Spleen (tissue), 11 donors: ENCODE measurements at regions not wholly inside any gene's neighbourhood (a gene's known extent, or its start where the extent isn't known, plus 50 kb on each side); places are given as distances from the start of the nearest gene placed in this dataset.
"Not testable (repeated sequence)": the region's sequence is repeated elsewhere in the genome, so short reads cannot be mapped to it uniquely, and the experiment has no call there.

Source experiments
- DNase-seq: peaks from one replicate; pipeline ENCODE4 v3.0.0-alpha.2; 2020
- H3K27ac ChIP-seq, 8 donors: fragments of 200-600 bp; sonication (generic) in 7 of 8; 1 replicate in 4 of 8; 2 replicates in 4 of 8; pipeline versions ENCODE4 v1.5.0 to v1.8.0; 2016 to 2021; ENCODE audit warnings: inconsistent platforms in 4 of 8, mild to moderate bottlenecking in 4 of 8, moderate library complexity in 1 of 8
- H3K27me3 ChIP-seq, 7 donors: fragments of 200-600 bp; sonication (generic) in 6 of 7; replicated peaks in 1 of 7; 1 replicate in 4 of 7; 2 replicates in 3 of 7; pipeline versions ENCODE4 v1.5.0 to v1.8.0; 2016 to 2021; ENCODE audit warnings: inconsistent platforms in 3 of 7, mild to moderate bottlenecking in 1 of 7
- H3K36me3 ChIP-seq, 6 donors: fragments of 200-600 bp; sonication (generic) in 5 of 6; 1 replicate in 4 of 6; 2 replicates in 2 of 6; pipeline versions ENCODE4 v1.5.0 to v1.8.0; 2016 to 2021; ENCODE audit warnings: inconsistent platforms in 2 of 6
- H3K4me1 ChIP-seq, 6 donors: fragments of 200-600 bp; sonication (generic) in 5 of 6; 1 replicate in 3 of 6; 2 replicates in 3 of 6; pipeline versions ENCODE4 v1.5.0 to v1.8.0; 2016 to 2021; ENCODE audit warnings: inconsistent platforms in 3 of 6
- H3K4me3 ChIP-seq, 8 donors: fragments of 200-600 bp; sonication (generic) in 7 of 8; 1 replicate in 4 of 8; 2 replicates in 4 of 8; pipeline versions ENCODE4 v1.5.0 to v1.8.0; 2016 to 2021; ENCODE audit warnings: inconsistent platforms in 4 of 8, mild to moderate bottlenecking in 4 of 8, moderate library complexity in 2 of 8
- H3K9me3 ChIP-seq, 8 donors: fragments of 200-600 bp; sonication (generic) in 7 of 8; 1 replicate in 4 of 8; 2 replicates in 4 of 8; pipeline versions ENCODE4 v1.5.0 to v1.8.0; 2016 to 2021; ENCODE audit warnings: inconsistent platforms in 4 of 8
- CTCF ChIP-seq, 11 experiments: fragments of 200-600 bp in 7 of 11; fragments of 450-650 bp in 4 of 11; sonication (generic) in 4 of 11; IDR thresholded peaks in 8 of 11; conservative IDR thresholded peaks in 3 of 11; 1 replicate in 7 of 11; 2 replicates in 4 of 11; pipeline versions ENCODE4 v1.4.0 to v1.8.0; 2016 to 2021; ENCODE audit warnings: antibody characterized with exemption in 11 of 11, inconsistent platforms in 4 of 11, mild to moderate bottlenecking in 1 of 11
- POLR2A ChIP-seq, 3 donors: fragments of 450-650 bp; IDR thresholded peaks; one replicate each; pipeline ENCODE4 v1.5.1; 2017; ENCODE audit warnings: antibody characterized with exemption in 3 of 3, mild to moderate bottlenecking in 1 of 3
- POLR2AphosphoS5 ChIP-seq, 3 donors: sonication (generic); formaldehyde crosslinking; IDR thresholded peaks; one replicate each; pipeline ENCODE4 v1.5.1; 2017; ENCODE audit warnings: antibody characterized with exemption in 3 of 3
- WGBS, 5 donors: extraction: QIAGEN DNeasy Blood & Tissue Kit in 3 of 5; methylation state at CpG; one replicate each; pipeline versions ENCODE4 v1.1.5 to v1.1.7; 2013 to 2018; 5-methylcytosine and 5-hydroxymethylcytosine counted together
- intact Hi-C: fragments of 100-400 bp; cut with DNase I; formaldehyde crosslinking; loops from one replicate; pipeline ENCODE4 v1.15.0; 2023; ENCODE audit warnings: low total_unique reads
- donor health status: healthy with polysubstance abuse.
- donor health status: DM: no; HTN: no; CAD: no; lungs with moderate emphysema.
- donor health status: DM: no; HTN: no; CAD: no.
- donor health status: Bipolar disorder and iron deficiency.
- donor health status: healthy.
- donor health status: DM: no; HTN: no; CAD: no.
- donor health status: DM: yes; HTN: yes; CAD: no.

GRCh38 chr18:9003406-9004100, 98.9 kb upstream of the NDUFV2 start:
- intact Hi-C loops: no loop called here
- TF ChIP-seq POLR2A (IDR thresholded peaks at IDR 0.05) (no peak), POLR2AphosphoS5 (IDR thresholded peaks at IDR 0.05) (no peak), CTCF (IDR thresholded peaks at IDR 0.05 in 8 of 11, conservative IDR thresholded peaks at IDR 0.05 in 3 of 11) (no peak)
- 86 to 94% (median 89%) methylated on average over 5 of the region's 5 CpGs for WGBS, 5 donors

GRCh38 chr18:9004308-9004707, 98.2 kb upstream of the NDUFV2 start:
- 91 to 97% (median 95%) methylated on average over 2 of the region's 2 CpGs for WGBS, 5 donors
- intact Hi-C loops, H3K36me3 ChIP-seq, H3K27ac ChIP-seq, DNase-seq, H3K4me1 ChIP-seq, H3K4me3 ChIP-seq: not testable (repeated sequence)
- peaks cover 0 to 17% (median 2%) of the 10 kb centered on the region in 8 donors for H3K9me3 ChIP-seq
- peaks cover 0 to 29% (median 4%) of the 10 kb centered on the region in 7 donors for H3K27me3 ChIP-seq

More at GRCh38 chr18:9003406-9004100, 98.9 kb upstream of the NDUFV2 start:
- Histone ChIP-seq H3K27me3 (peaks cover 0 to 27% (median 4%) of the 10 kb centered on the region in 7 donors), H3K4me1 (no peaks in the 10 kb centered on the region), H3K36me3 (no peaks in the 10 kb centered on the region), H3K4me3 (no peak overlapping the region), H3K27ac (no peak overlapping the region), H3K9me3 (peaks cover 0 to 17% (median 2%) of the 10 kb centered on the region in 8 donors)
- no peak for DNase-seq

DNA sequence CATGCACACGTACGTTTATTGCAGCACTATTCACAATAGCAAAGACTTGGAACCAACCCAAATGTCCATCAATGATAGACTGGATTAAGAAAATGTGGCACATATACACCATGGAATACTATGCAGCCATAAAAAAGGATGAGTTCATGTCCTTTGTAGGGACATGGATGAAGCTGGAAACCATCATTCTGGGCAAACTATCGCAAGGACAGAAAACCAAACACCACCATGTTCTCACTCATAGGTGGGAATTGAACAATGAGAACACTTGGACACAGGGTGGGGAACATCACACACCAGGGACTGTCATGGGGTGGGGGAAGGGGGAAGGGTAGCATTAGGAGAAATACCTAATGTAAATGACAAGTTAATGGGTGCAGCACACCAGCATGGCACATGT, 94.8 kb upstream of the NDUFV2 start:
- DNase-seq, H3K4me1 ChIP-seq, intact Hi-C loops, H3K36me3 ChIP-seq, H3K27ac ChIP-seq, H3K4me3 ChIP-seq: not testable (repeated sequence)
- H3K9me3 ChIP-seq: peaks cover 0 to 17% (median 2%) of the 10 kb centered on the region in 8 donors
- peaks cover 0 to 12% (median 0%) of the 10 kb centered on the region in 7 donors for H3K27me3 ChIP-seq
- WGBS, 5 donors: 54 to 88% (median 60%) methylated on average over 3 of the region's 3 CpGs

DNA sequence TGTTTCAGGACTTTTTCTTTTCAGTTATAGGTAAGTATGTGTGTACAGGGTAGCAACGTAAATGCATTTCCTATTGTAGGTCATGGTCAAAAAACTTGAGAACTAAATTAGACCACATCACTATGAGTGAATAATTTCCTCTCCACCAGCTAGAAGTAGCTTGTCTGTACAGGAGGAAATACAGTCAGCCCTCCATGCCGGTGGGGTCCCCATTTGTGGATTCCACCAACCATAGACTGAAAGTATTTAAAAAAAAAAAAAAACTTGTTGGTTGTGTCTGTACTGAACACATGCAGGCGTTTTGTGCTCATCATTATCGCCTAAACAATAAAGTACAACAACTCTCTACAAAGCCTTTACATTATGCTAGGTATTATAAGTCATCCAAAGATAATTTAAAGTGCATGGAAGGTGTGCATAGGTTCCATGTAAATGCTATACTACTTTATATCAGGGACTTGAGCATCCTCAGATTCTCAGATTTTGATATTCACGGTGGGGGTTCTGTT, 94.2 kb upstream of the NDUFV2 start:
- Histone ChIP-seq H3K4me3 (no peak overlapping the region), H3K36me3 (no peaks in the 10 kb centered on the region), H3K4me1 (no peaks in the 10 kb centered on the region), H3K27ac (no peak overlapping the region), H3K27me3 (peaks cover 0 to 12% (median 0%) of the 10 kb centered on the region in 7 donors), H3K9me3 (peaks cover 0 to 16% (median 2%) of the 10 kb centered on the region in 8 donors)
- no peak for DNase-seq
- intact Hi-C loops: no loop called here
- WGBS, 5 donors: 61 to 72% (median 65%) methylated on average over 5 of the region's 5 CpGs
- TF ChIP-seq POLR2A (IDR thresholded peaks at IDR 0.05) (no peak), POLR2AphosphoS5 (IDR thresholded peaks at IDR 0.05) (no peak), CTCF (IDR thresholded peaks at IDR 0.05 in 8 of 11, conservative IDR thresholded peaks at IDR 0.05 in 3 of 11) (no peak)

DNA sequence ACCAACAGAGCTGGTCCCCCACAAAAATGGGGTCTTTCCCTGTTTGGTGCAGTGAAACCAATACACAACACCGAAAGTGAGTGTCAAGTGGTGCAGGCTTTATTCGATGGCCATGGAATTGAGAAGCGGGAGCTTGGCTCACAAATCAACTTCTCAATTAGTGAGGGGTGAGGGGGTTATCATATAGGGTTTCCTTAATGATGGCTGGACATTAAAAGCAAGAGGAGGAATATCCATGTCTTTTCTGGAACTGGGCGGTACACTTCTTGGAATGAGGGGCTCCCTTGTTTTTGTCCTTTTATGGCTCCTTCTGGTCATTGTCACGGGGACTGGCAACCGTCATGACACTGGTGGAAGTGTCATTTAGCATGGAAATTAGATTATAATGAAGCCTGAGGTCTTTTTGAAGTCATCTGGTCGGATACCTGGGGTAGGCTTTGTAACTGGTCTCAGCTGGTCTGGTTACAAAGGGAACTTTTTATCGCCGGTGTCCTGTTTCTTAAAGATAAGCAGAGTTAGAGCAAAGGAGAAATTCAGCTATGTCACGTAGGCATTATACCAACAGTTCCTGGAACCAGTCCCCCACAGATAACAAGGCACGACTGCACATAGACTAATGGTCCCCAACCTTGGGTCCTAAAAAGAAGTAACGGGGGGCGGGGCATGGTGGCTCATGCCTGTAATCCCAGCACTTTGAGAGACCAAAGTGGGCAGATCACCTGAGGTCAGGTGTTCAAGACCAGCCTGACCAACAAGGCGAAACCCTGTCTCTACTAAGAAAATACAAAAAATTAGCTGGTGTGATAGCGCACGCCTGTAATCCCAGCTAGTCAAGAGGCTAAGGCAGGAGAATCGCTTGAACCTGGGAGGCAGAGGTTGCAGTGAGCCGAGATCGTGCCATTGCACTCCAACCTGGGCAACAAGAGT, 93.5 kb upstream of the NDUFV2 start:
- Histone ChIP-seq H3K36me3 (no peaks in the 10 kb centered on the region), H3K27ac (no peak overlapping the region), H3K4me3 (no peak overlapping the region), H3K4me1 (no peaks in the 10 kb centered on the region), H3K27me3 (peaks cover 0 to 12% (median 0%) of the 10 kb centered on the region in 7 donors), H3K9me3 (peaks cover 0 to 9% (median 0%) of the 10 kb centered on the region in 8 donors)
- no peak for DNase-seq
- intact Hi-C loops: no loop called here
- TF ChIP-seq POLR2AphosphoS5 (IDR thresholded peaks at IDR 0.05) (no peak), POLR2A (IDR thresholded peaks at IDR 0.05) (no peak), CTCF (IDR thresholded peaks at IDR 0.05 in 8 of 11, conservative IDR thresholded peaks at IDR 0.05 in 3 of 11) (no peak)
- 83 to 90% (median 87%) methylated on average over 19 of the region's 19 CpGs for WGBS, 5 donors
